Activated CD8-positive, alpha-beta memory T cell treated with anti-CD3 and anti-CD28 coated beads for 4 hours (primary cell): ENCODE measurements at regions not wholly inside any gene's neighbourhood (a gene's known extent, or its start where the extent isn't known, plus 50 kb on each side); places are given as distances from the start of the nearest gene placed in this dataset.

Experiments used
- DNase-seq, 2 donors: peaks; one replicate each; pipeline ENCODE4 v3.0.0-alpha.2; 2020; ENCODE audit warnings: low read depth in 2 of 2

- DNase-seq, result no peak
Measured at GRCh38 chr12:124445121-124445718, 122.2 kb downstream of the NCOR2 start.

DNA sequence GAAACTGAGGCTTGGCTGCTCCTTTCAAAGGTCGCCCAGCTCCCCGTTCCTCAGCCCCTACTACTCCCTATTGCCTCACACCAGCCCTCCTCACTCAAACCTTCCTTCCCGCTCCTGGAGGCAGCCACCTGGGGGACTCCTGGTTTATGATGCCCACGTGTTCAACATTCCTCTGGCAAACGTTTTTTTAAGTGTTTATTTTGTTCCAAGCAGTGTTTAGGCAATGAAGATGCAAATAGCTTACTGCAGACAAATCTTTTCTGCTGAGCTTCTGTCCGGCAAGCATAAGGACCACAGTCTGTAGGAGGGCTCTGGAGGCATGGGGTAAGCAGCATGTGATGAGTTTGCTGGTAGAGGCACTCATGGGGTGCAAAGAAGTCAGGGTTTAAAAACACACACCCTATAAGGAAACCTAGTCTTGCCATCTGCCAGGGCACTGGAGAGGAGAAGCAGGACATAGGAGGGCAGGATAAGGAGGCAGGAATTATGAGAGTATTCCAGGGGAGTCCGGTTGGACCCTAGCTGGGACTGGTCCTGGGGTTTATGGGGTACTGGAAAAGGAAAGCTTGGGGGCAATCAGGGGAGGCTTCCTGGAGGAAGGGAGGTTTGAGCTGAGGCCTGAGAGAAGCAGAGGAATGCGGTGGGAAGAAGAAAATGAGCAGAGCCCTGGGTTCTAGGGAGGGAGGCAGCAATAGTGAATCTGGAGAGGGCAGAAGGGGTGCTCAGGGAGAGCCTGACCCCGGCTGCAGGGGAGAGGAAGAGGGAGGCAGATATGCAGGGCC, 123.3 kb downstream of the NCOR2 start:
- DNase-seq, result no peak

DNA sequence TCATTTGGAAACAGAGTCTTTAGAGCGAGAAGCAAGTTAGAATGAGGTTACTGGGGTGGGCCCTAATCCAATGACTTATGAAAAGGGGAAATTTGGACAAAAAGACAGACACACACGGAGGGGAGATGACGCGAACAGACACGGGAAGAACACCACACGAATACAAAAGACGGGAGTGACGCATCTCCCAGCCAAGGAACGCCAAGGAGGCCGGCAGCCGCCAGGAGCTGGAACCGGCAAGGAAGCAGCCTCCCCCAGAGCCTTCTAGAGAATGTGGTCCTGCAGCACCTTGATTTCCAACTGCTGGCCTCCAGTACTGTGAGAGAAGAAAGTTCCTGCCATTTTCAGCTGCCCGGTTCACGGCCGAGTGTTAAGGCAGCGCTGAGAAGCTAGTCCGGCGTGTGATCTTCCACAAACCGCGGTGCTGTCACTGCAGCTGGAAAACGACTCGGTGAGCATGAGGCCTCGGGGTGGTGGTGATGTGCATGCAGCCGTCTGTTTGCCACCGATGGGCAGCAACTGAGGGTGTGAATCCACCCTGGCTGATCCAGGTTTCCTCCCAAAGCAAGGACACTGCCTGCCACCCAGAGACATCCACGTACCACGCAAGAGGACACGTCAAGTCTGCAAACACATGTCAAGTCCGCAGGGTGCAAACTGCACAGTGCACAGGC, 124.5 kb downstream of the NCOR2 start:
- no peak for DNase-seq

DNA sequence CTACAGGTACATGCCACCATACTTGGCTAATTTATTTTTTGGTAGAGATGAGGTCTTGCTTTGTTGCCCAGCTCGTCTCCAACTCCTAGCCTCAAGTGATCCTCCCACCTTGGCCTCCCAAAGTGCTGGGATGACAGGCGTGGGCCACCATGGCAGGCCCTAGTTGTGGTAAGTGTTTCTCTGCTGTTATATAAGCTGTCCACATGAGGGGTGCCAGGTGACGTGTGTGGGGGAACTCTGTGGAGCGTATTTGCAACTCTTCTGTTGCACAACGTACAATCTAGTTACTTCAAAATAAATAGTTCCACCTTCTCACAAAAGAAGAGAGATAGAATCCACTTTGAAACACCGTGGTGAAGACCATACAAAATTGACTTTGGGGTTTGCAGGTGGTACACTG, 125.1 kb downstream of the NCOR2 start:
- DNase-seq, result no peak

- no peak for DNase-seq
Measured at GRCh38 chr12:124441443-124442194, 125.8 kb downstream of the NCOR2 start.

GRCh38 chr12:124440841-124441381, 126.5 kb downstream of the NCOR2 start:
- no peak for DNase-seq

DNA sequence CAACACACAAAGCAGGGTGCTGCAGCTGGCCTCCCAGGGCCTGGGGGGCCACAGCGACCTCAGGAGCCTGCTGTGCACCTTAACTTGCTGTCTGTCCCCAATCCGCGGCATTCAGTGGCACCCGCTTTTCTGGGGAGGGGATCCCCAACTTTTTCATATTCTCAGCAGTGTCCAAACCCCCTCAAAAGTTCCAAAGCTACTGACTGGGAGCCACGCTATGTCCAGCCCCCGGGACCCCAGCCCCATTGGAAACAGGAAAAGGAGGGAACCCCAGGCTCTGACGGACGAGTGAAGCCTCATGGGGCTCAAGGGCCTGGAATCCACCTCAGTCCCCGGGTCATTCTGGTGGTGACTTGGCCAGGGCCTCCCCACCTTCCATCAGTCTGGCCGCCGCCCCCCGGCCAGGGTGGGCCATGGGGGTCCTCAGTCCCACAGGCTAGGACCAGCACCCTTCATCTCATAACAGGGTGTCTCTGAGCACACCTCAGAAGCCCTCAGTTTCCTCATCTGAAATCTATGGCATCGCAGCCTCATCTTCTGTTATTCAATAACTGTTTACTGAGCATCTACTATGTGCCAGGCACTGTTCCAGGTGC, 127.3 kb downstream of the NCOR2 start:
- no peak for DNase-seq

- no peak for DNase-seq
Measured at GRCh38 chr12:124438437-124439056, 128.9 kb downstream of the NCOR2 start.

- DNase-seq, result no peak
Measured at GRCh38 chr12:124437617-124438436, 129.6 kb downstream of the NCOR2 start.

- DNase-seq, result no peak
Measured at GRCh38 chr12:124437121-124437520, 130.3 kb downstream of the NCOR2 start.

- no peak for DNase-seq
Measured at GRCh38 chr12:124436366-124436765, 131.0 kb downstream of the NCOR2 start.

- no peak for DNase-seq
Measured at GRCh38 chr12:124435806-124436345, 131.5 kb downstream of the NCOR2 start.

- DNase-seq, result no peak
Measured at GRCh38 chr12:124434951-124435805, 132.2 kb downstream of the NCOR2 start.

DNA sequence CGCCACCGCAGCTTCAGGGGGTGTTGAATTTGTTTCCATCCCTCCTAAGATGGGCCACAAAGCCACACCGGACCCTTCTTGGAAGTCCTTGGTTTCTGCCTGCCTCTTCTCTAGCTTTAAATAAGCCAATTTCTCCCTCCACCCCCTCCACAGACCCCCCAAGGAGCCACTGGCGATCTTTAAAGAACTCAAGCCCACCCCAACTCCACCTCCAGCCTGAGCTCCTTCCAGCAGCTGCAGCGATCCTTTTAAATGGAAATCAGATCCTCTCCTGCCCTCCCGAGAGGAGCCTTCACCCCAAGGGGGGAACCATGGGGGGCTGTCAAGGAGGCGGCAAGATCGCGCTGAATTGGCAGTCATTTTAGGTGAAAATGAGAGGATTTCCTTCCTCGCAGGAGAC, 133.1 kb downstream of the NCOR2 start:
- no peak for DNase-seq

DNA sequence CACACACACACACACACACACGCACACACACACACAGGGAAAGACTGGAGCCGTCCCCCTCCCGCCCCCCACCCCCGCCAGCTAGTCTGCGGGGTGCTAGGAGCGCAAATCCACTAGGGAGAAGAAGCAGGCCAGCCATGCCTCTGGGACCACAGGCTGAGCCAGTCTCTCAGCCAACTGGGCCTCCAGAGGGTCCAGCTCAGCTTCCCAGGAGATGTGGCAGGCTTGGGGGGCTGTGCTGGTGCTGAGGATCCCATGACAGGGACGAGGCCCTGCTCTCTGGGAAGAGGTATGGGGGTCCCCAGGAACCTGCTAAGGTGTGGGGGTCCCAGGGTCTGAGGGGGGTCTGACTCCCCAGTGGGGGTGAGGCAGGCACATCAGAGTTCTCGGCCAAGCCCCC, 133.5 kb downstream of the NCOR2 start:
- no peak for DNase-seq

- DNase-seq, result no peak
Measured at GRCh38 chr12:124433147-124433874, 134.1 kb downstream of the NCOR2 start.

GRCh38 chr12:124432376-124432775, 135.0 kb downstream of the NCOR2 start:
- DNase-seq, result no peak

- no peak for DNase-seq
Measured at GRCh38 chr12:124431971-124432370, 135.4 kb downstream of the NCOR2 start.
